HG03025 (cell line): ENCODE measurements at regions not wholly inside any gene's neighbourhood (a gene's known extent, or its start where the extent isn't known, plus 50 kb on each side); places are given as distances from the start of the nearest gene placed in this dataset.
"Not testable (repeated sequence)": the region's sequence is repeated elsewhere in the genome, so short reads cannot be mapped to it uniquely, and the experiment has no call there.

Experiments used
- ATAC-seq: cut with Tn5 transposase; IDR thresholded peaks from one replicate; pipeline ENCODE4 v1.9.1; 2021; ENCODE audit warnings: mild to moderate bottlenecking, moderate library complexity; ENCODE audit not compliant: unreplicated experiment, low FRiP score

- ATAC-seq: not testable (repeated sequence)
These were observed 1135.1 kb upstream of the DIAPH2 start for GRCh38 chrX:95549552-95549951.

GRCh38 chrX:95585321-95585720, 1099.3 kb upstream of the DIAPH2 start:
- ATAC-seq: no peak

GRCh38 chrX:95612350-95612749, 1072.3 kb upstream of the DIAPH2 start:
- ATAC-seq: no peak

- ATAC-seq: no peak
These were observed 1062.4 kb upstream of the DIAPH2 start for GRCh38 chrX:95622200-95622599.

GRCh38 chrX:95626748-95627147, 1057.9 kb upstream of the DIAPH2 start:
- no peak for ATAC-seq

DNA sequence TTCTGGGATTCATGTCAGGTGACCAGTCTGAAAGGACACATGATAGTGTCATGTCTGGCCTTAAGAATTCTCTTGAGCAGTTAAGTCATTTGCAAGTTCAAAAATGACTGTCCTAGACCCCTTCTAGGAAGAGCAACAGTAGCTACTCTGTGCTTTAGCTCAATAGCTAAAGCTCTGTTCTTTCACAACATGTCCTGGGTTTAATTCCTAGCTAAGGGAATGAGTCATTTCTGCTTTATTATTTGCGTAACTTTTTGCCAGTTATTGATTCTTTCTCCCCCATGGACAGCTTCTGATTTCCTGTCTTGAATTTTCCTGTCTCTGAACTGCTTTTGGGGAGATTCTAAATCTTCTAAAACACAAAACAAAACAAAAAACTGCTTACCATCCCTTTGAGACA, 1055.8 kb upstream of the DIAPH2 start:
- no peak for ATAC-seq

- ATAC-seq: no peak
These were observed 1054.9 kb upstream of the DIAPH2 start for GRCh38 chrX:95629737-95630136.

GRCh38 chrX:95640226-95640625, 1044.4 kb upstream of the DIAPH2 start:
- no peak for ATAC-seq

DNA sequence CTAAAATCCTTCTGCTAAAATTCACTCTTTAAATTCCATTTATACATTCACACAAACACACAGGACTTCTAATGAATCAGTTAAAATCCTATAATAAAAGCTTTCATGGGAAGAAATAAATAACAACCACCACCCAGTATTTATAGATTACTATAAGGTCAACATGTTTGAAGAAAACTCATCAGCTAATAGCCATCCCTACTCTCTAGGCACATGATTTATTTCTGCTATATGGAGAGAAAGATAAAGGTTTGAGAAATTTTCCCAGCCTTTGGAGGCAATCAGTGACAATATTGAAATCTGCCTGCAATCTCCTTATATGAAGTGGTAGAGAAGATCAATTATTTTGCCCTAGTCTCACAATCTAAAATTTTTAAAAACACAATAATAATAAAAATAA, 1038.9 kb upstream of the DIAPH2 start:
- no peak for ATAC-seq

DNA sequence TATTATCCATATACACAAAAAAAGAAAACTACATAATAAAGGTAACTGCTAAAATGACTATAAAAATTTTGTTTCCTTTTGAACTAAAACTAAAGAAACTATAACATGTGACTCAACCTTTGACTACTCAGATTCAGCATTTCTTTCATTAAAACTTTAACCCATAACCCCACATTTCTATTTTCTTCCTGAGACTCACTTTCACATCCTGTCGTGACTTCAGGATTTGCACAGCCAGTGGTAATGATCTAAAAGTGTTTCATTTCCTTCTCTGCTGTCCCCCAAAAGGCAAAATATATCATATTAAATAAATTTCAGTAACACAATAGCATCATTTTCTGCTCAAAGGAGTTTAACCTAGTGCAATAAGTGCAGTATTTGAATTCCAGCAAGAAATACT, 1022.4 kb upstream of the DIAPH2 start:
- no peak for ATAC-seq

GRCh38 chrX:95666056-95666455, 1018.6 kb upstream of the DIAPH2 start:
- ATAC-seq: no peak

DNA sequence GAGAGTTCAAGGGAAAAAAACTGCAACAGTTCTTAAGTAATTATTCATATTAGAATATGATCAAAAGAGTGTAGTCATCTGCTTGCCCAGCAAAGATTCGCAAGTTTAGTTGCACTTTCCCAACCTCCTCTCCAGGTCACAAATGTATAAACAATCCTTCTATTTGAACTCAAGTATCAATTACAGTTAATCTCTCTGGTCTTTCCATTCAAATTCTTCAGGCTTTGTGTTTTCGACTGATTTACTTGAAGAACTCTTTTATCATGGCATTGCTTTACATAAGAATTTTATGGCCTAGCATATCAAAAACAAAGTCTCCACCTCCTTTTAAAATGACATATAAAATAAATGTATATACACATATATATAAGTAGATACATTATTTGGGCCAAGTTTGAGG, 1009.6 kb upstream of the DIAPH2 start:
- no peak for ATAC-seq

GRCh38 chrX:95675794-95676193, 1008.8 kb upstream of the DIAPH2 start:
- no peak for ATAC-seq

GRCh38 chrX:95678679-95679078, 1006.0 kb upstream of the DIAPH2 start:
- ATAC-seq: no peak

DNA sequence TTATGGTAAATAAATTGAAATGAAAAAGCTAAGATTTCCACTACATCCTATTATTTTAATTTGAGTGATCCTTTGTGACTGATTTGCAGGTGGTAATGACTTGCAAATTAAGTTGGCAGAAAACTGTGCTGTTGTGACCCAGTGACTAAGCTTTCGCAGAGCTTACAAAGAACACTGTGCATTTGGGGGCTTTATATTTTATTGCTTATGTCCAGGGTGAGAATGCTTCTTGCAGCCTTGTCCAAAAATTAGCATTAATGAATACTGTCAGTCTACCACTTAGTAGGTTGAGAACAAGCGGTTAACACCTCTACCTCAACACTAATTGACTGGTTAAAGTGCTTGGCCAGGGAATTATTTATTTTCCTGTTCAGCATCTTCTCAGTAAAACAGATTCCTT, 991.3 kb upstream of the DIAPH2 start:
- no peak for ATAC-seq

- ATAC-seq: no peak
These were observed 980.9 kb upstream of the DIAPH2 start for GRCh38 chrX:95703696-95704095.

GRCh38 chrX:95716841-95717240, 967.8 kb upstream of the DIAPH2 start:
- ATAC-seq: no peak

DNA sequence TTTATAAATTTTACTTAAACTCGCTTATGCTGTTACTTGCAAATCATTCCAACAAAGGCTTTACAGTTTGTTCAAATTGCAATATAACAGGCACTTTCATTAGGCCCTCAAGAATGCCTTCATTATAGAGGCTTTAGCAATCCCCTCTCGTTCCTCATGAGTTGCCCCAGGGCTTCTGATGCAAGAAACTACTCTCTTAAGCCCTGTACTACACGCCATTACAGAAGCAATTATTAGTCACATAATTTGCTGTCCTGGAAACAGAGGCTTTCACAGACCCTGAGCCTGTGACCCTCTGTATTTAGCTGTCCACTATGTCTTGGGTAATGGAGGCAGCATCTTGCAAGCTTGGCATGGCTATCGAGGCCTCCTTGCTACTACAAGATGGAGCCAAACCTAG, 965.9 kb upstream of the DIAPH2 start:
- ATAC-seq: no peak

GRCh38 chrX:95721011-95721410, 963.6 kb upstream of the DIAPH2 start:
- no peak for ATAC-seq

- no peak for ATAC-seq
These were observed 956.2 kb upstream of the DIAPH2 start for GRCh38 chrX:95728446-95728845.

DNA sequence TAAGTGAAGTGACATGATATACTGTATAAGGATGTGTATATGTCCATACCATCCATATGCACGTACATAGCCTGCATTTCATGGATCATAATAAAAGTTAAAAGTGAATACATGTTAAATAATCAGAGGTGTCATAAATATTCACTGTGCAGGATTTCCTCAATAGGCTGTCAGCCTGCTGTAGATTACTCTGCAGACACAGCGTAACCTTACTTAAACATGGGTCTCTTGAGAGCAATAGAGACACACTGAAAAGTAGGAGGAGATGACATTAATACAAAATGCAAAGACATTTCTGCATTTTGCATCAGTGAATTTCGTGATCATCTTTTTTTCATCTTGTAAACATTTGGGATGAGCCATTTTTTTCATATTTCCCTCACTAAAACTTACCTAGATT, 955.2 kb upstream of the DIAPH2 start:
- ATAC-seq: no peak

- ATAC-seq: no peak
These were observed 951.2 kb upstream of the DIAPH2 start for GRCh38 chrX:95733426-95733825.

DNA sequence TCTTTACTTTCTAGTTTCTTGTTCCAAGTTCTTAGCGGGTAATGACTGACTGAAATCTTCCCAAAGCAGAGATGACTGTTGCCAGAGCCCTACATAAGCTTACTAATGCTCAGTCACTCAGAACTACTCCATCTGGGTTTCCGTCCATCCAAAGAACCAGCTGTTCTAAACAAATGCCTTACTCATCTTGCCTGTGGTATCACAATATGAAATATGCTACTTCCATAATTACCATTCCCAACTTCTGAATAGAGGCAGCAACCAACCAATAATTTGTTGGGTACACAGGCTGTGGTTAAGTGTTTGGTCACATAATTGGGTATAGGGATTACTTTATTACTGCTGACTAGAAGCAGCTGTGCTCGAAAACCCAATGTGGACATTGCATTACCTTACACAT, 930.2 kb upstream of the DIAPH2 start:
- no peak for ATAC-seq

GRCh38 chrX:95760356-95760755, 924.3 kb upstream of the DIAPH2 start:
- ATAC-seq: no peak
